Mesenchymal stem cell (in vitro differentiated cells and primary cell): ENCODE measurements at regions not wholly inside any gene's neighbourhood (a gene's known extent, or its start where the extent isn't known, plus 50 kb on each side); places are given as distances from the start of the nearest gene placed in this dataset.

Source experiments
- DNase-seq: peaks from one replicate; pipeline ENCODE4 v3.0.0-alpha.2; 2013
- H2AFZ ChIP-seq: one replicate; pipeline ENCODE4 v1.6.1; 2013; ENCODE audit warnings: low read depth, mild to moderate bottlenecking, control low read depth, inconsistent platforms, low read length, moderate library complexity
- H2AK5ac ChIP-seq: 2 replicates; pipeline ENCODE4 v1.6.1; 2013; ENCODE audit warnings: low read length, moderate library complexity, mild to moderate bottlenecking, inconsistent platforms; ENCODE audit not compliant: severe bottlenecking
- H2BK120ac ChIP-seq: one replicate; pipeline ENCODE4 v1.6.1; 2013; ENCODE audit warnings: low read depth, mild to moderate bottlenecking, inconsistent platforms, low read length, moderate library complexity
- H2BK12ac ChIP-seq, 2 experiments: one replicate each; pipeline ENCODE4 v1.6.1; 2013; ENCODE audit warnings: inconsistent platforms in 2 of 2, low read length in 2 of 2, mild to moderate bottlenecking in 2 of 2, moderate library complexity in 2 of 2, control low read depth in 1 of 2
- H2BK15ac ChIP-seq: one replicate; pipeline ENCODE4 v1.6.1; 2013; ENCODE audit warnings: mild to moderate bottlenecking, low read depth, inconsistent platforms; ENCODE audit not compliant: poor library complexity, severe bottlenecking
- H2BK5ac ChIP-seq: 2 replicates; pipeline ENCODE4 v1.6.1; 2013; ENCODE audit warnings: low read depth, mild to moderate bottlenecking, low read length, control low read depth, inconsistent platforms; ENCODE audit not compliant: poor library complexity, severe bottlenecking
- H3K14ac ChIP-seq, 2 experiments: one replicate each; pipeline ENCODE4 v1.6.1; 2013; ENCODE audit warnings: inconsistent platforms in 2 of 2, low read length in 2 of 2, control low read depth in 1 of 2, mild to moderate bottlenecking in 1 of 2, moderate library complexity in 1 of 2
- H3K18ac ChIP-seq, 2 experiments: one replicate each; pipeline ENCODE4 v1.6.1; 2013; ENCODE audit warnings: inconsistent platforms in 2 of 2, low read length in 2 of 2, control low read depth in 1 of 2, low read depth in 1 of 2, mild to moderate bottlenecking in 1 of 2
- H3K23ac ChIP-seq, 2 experiments: one replicate each; pipeline ENCODE4 v1.6.1; 2013; ENCODE audit warnings: inconsistent platforms in 2 of 2, low read length in 2 of 2, mild to moderate bottlenecking in 2 of 2, moderate library complexity in 2 of 2, control low read depth in 1 of 2
- H3K27ac ChIP-seq: 2 replicates; pipeline ENCODE4 v1.5.1; 2013; ENCODE audit warnings: mild to moderate bottlenecking, moderate library complexity, low read length, control low read depth, inconsistent platforms; ENCODE audit not compliant: poor library complexity, severe bottlenecking
- H3K27me3 ChIP-seq, 2 experiments: 2 replicates each; pipeline versions ENCODE4 v1.6.1 to v1.7.0; 2013; ENCODE audit warnings: low read length in 2 of 2, mild to moderate bottlenecking in 2 of 2, moderate library complexity in 2 of 2, control low read depth in 1 of 2, inconsistent platforms in 1 of 2; ENCODE audit not compliant: control insufficient read depth in 1 of 2, insufficient read depth in 1 of 2
- H3K36me3 ChIP-seq, 2 experiments: 2 replicates each; pipeline versions ENCODE4 v1.6.1 to v1.7.0; 2013; ENCODE audit warnings: low read length in 2 of 2, control low read depth in 1 of 2, inconsistent platforms in 1 of 2, low read depth in 1 of 2, mild to moderate bottlenecking in 1 of 2; ENCODE audit not compliant: insufficient read depth in 2 of 2, control insufficient read depth in 1 of 2
- H3K4ac ChIP-seq, 2 experiments: one replicate each; pipeline ENCODE4 v1.6.1; 2013; ENCODE audit warnings: inconsistent platforms in 2 of 2, low read length in 2 of 2, mild to moderate bottlenecking in 2 of 2, moderate library complexity in 2 of 2, control low read depth in 1 of 2, low read depth in 1 of 2
- H3K4me1 ChIP-seq: 2 replicates; pipeline ENCODE4 v1.6.1; 2013; ENCODE audit warnings: low read depth, low read length, control low read depth; ENCODE audit not compliant: control insufficient read depth, insufficient read depth
- H3K4me2 ChIP-seq: 2 replicates; pipeline ENCODE4 v1.6.1; 2013; ENCODE audit warnings: low read length, mild to moderate bottlenecking, inconsistent platforms; ENCODE audit not compliant: poor library complexity, severe bottlenecking
- H3K4me3 ChIP-seq, 2 experiments: 2 replicates each; pipeline versions ENCODE4 v1.5.1 to v1.7.0; 2013; ENCODE audit warnings: low read length in 2 of 2, mild to moderate bottlenecking in 2 of 2, control low read depth in 1 of 2, low read depth in 1 of 2; ENCODE audit not compliant: insufficient read depth in 1 of 2
- H3K79me1 ChIP-seq: replicated peaks from 2 replicates; pipeline ENCODE4 v1.6.1; 2013; ENCODE audit warnings: mild to moderate bottlenecking, control low read depth, low read length, inconsistent platforms; ENCODE audit not compliant: poor library complexity, severe bottlenecking
- H3K9ac ChIP-seq: 2 replicates; pipeline ENCODE4 v1.7.0; 2013; ENCODE audit warnings: mild to moderate bottlenecking, low read length, moderate library complexity
- H3K9me3 ChIP-seq: 2 replicates; pipeline ENCODE4 v1.7.0; 2013; ENCODE audit warnings: mild to moderate bottlenecking, low read length; ENCODE audit not compliant: control insufficient read depth
- H4K8ac ChIP-seq: one replicate; pipeline ENCODE4 v1.6.1; 2013; ENCODE audit warnings: inconsistent platforms, mild to moderate bottlenecking, low read length, moderate library complexity
- H4K91ac ChIP-seq: one replicate; pipeline ENCODE4 v1.6.1; 2013; ENCODE audit warnings: mild to moderate bottlenecking, low read length, inconsistent platforms
- WGBS: methylation state at CpG from one replicate; pipeline ENCODE4 v1.1.7; 2013; ENCODE audit warnings: mixed read lengths; 5-methylcytosine and 5-hydroxymethylcytosine counted together

GRCh38 chr7:45349090-45349489 is 191.5 kb downstream of the RAMP3 start:
- no peak overlapping the region for H3K18ac ChIP-seq
- no peak overlapping the region for H2BK12ac ChIP-seq
- H4K91ac ChIP-seq: no peak overlapping the region
- H3K27ac ChIP-seq: no peak overlapping the region
- no peak overlapping the region for H2AFZ ChIP-seq
- H3K4ac ChIP-seq: no peak overlapping the region
- no peak overlapping the region for H2BK5ac ChIP-seq
- H3K4me3 ChIP-seq: no peak overlapping the region
- H3K36me3 ChIP-seq: no peaks in the 10 kb centered on the region
- no peak overlapping the region for H4K8ac ChIP-seq
- H2AK5ac ChIP-seq: no peak overlapping the region
- H3K27me3 ChIP-seq: peaks cover 0 to 3% of the 10 kb centered on the region in 2 experiments
- no peaks in the 10 kb centered on the region for H3K9me3 ChIP-seq
- H3K79me1 ChIP-seq: no peaks in the 10 kb centered on the region
- H3K23ac ChIP-seq: no peak overlapping the region
- H3K9ac ChIP-seq: no peak overlapping the region
- DNase-seq: no peak
- no peak overlapping the region for H3K14ac ChIP-seq
- no peaks in the 10 kb centered on the region for H3K4me1 ChIP-seq
- H2BK15ac ChIP-seq: no peak overlapping the region
- 85% methylated on average over 4 of the region's 4 CpGs for WGBS
- no peak overlapping the region for H3K4me2 ChIP-seq
- H2BK120ac ChIP-seq: no peak overlapping the region

GRCh38 chr7:45350896-45351295 is 193.3 kb downstream of the RAMP3 start:
- Histone ChIP-seq H3K14ac (no peak overlapping the region), H3K4me2 (no peak overlapping the region), H3K27ac (no peak overlapping the region), H2AK5ac (no peak overlapping the region), H3K27me3 (no peaks in the 10 kb centered on the region), H3K23ac (no peak overlapping the region), H3K36me3 (no peaks in the 10 kb centered on the region), H2BK120ac (no peak overlapping the region), H2BK15ac (no peak overlapping the region), H3K4me3 (no peak overlapping the region), H3K4me1 (no peaks in the 10 kb centered on the region), H2BK5ac (no peak overlapping the region), H4K8ac (no peak overlapping the region), H4K91ac (no peak overlapping the region), H2BK12ac (no peak overlapping the region), H3K9me3 (no peaks in the 10 kb centered on the region), H3K4ac (no peak overlapping the region), H3K9ac (no peak overlapping the region), H2AFZ (no peak overlapping the region), H3K79me1 (no peaks in the 10 kb centered on the region), H3K18ac (no peak overlapping the region)
- WGBS: 100% methylated on average over 1 of the region's 3 CpGs
- DNase-seq: no peak

- Histone ChIP-seq H2AK5ac (no peak overlapping the region), H3K9ac (no peak overlapping the region), H3K4me2 (no peak overlapping the region), H4K91ac (no peak overlapping the region), H3K23ac (no peak overlapping the region), H2BK120ac (no peak overlapping the region), H2BK12ac (no peak overlapping the region), H3K9me3 (peaks cover 7% of the 10 kb centered on the region), H3K36me3 (no peaks in the 10 kb centered on the region), H3K4me3 (no peak overlapping the region), H3K79me1 (no peaks in the 10 kb centered on the region), H2AFZ (no peak overlapping the region), H3K4me1 (no peaks in the 10 kb centered on the region), H3K27me3 (peaks cover 0 to 13% of the 10 kb centered on the region in 2 experiments), H3K27ac (no peak overlapping the region), H2BK5ac (no peak overlapping the region), H3K4ac (no peak overlapping the region), H2BK15ac (no peak overlapping the region), H4K8ac (no peak overlapping the region), H3K14ac (no peak overlapping the region), H3K18ac (no peak overlapping the region)
- WGBS: 85% methylated on average over 3 of the region's 3 CpGs
- DNase-seq: no peak
Measured at GRCh38 chr7:45358287-45358686, 200.7 kb downstream of the RAMP3 start.

GRCh38 chr7:45359250-45359649 is 201.7 kb downstream of the RAMP3 start:
- H2BK120ac ChIP-seq: no peak overlapping the region
- H4K8ac ChIP-seq: no peak overlapping the region
- no peak overlapping the region for H3K9ac ChIP-seq
- no peak overlapping the region for H4K91ac ChIP-seq
- H3K4me2 ChIP-seq: no peak overlapping the region
- no peak overlapping the region for H3K4me3 ChIP-seq
- peaks cover 0 to 17% of the 10 kb centered on the region in 2 experiments for H3K27me3 ChIP-seq
- H3K23ac ChIP-seq: no peak overlapping the region
- no peak overlapping the region for H3K4ac ChIP-seq
- no peak overlapping the region for H2BK5ac ChIP-seq
- no peak overlapping the region for H3K14ac ChIP-seq
- H3K36me3 ChIP-seq: no peaks in the 10 kb centered on the region
- DNase-seq: no peak
- no peak overlapping the region for H2BK15ac ChIP-seq
- no peak overlapping the region for H2AK5ac ChIP-seq
- no peaks in the 10 kb centered on the region for H3K79me1 ChIP-seq
- no peaks in the 10 kb centered on the region for H3K4me1 ChIP-seq
- WGBS: no CpG with 5 or more reads among the region's 1 CpG
- H2BK12ac ChIP-seq: no peak overlapping the region
- no peak overlapping the region for H2AFZ ChIP-seq
- H3K27ac ChIP-seq: no peak overlapping the region
- H3K9me3 ChIP-seq: peaks cover 7% of the 10 kb centered on the region
- no peak overlapping the region for H3K18ac ChIP-seq
